ENCODE measurements at regions not wholly inside any gene's neighbourhood (a gene's known extent, or its start where the extent isn't known, plus 50 kb on each side); places are given as distances from the start of the nearest gene placed in this dataset.

- DNase-seq: no peak
Observed at GRCh38 chr1:56215086-56215485, 364.3 kb downstream of the PLPP3 start.

- DNase-seq: no peak
Observed at GRCh38 chr1:56213068-56213467, 366.3 kb downstream of the PLPP3 start.

GRCh38 chr1:56212143-56212542 lies 367.2 kb downstream of the PLPP3 start:
- no peak for DNase-seq

- no peak for DNase-seq
Observed at GRCh38 chr1:56206391-56206790, 373.0 kb downstream of the PLPP3 start.

GRCh38 chr1:56204206-56204605 lies 375.2 kb downstream of the PLPP3 start:
- no peak for DNase-seq

GRCh38 chr1:56202796-56203492 lies 376.4 kb downstream of the PLPP3 start:
- no peak for DNase-seq

- no peak for DNase-seq
Observed at GRCh38 chr1:56202186-56202585, 377.2 kb downstream of the PLPP3 start.

- no peak for DNase-seq
Observed at GRCh38 chr1:56200896-56201295, 378.5 kb downstream of the PLPP3 start.

GRCh38 chr1:56200442-56200841 lies 378.9 kb downstream of the PLPP3 start:
- no peak for DNase-seq

- no peak for DNase-seq
Observed at GRCh38 chr1:56199956-56200355, 379.4 kb downstream of the PLPP3 start.

GRCh38 chr1:56199061-56199460 lies 380.3 kb downstream of the PLPP3 start:
- DNase-seq: no peak

- no peak for DNase-seq
Observed at GRCh38 chr1:56197946-56198345, 381.4 kb downstream of the PLPP3 start.

GRCh38 chr1:56196839-56197238 lies 382.5 kb downstream of the PLPP3 start:
- no peak for DNase-seq

- no peak for DNase-seq
Observed at GRCh38 chr1:56194701-56195300, 384.6 kb downstream of the PLPP3 start.

- DNase-seq: no peak
Observed at GRCh38 chr1:56193656-56194055, 385.7 kb downstream of the PLPP3 start.

- no peak for DNase-seq
Observed at GRCh38 chr1:56191369-56191768, 388.0 kb downstream of the PLPP3 start.

- DNase-seq: no peak
Observed at GRCh38 chr1:56190806-56191365, 388.5 kb downstream of the PLPP3 start.

GRCh38 chr1:56189946-56190805 lies 389.2 kb downstream of the PLPP3 start:
- no peak for DNase-seq

GRCh38 chr1:56189454-56189853 lies 389.9 kb downstream of the PLPP3 start:
- DNase-seq: no peak

- no peak for DNase-seq
Observed at GRCh38 chr1:56188855-56189254, 390.5 kb downstream of the PLPP3 start.

- DNase-seq: no peak
Observed at GRCh38 chr1:56188221-56188620, 391.1 kb downstream of the PLPP3 start.

- no peak for DNase-seq
Observed at GRCh38 chr1:56187405-56187804, 392.0 kb downstream of the PLPP3 start.

- no peak for DNase-seq
Observed at GRCh38 chr1:56185493-56185892, 393.9 kb downstream of the PLPP3 start.

GRCh38 chr1:56183151-56183550 lies 396.2 kb downstream of the PLPP3 start:
- DNase-seq: no peak

Data from NCI-H774 (cell line).